ENCODE measurements at regions not wholly inside any gene's neighbourhood (a gene's known extent, or its start where the extent isn't known, plus 50 kb on each side); places are given as distances from the start of the nearest gene placed in this dataset.

- no peak for TF ChIP-seq TFCP2L1 (CRISPR knock-in tag; IDR thresholded peaks at IDR 0.05)
Observed at GRCh38 chr14:43052897-43053296, 1446.2 kb downstream of the LRFN5 start (continued).

- peak; percentile 74 for TF ChIP-seq MAFK (IDR thresholded peaks at IDR 0.05; ENCODE audit: partially characterized antibody)
- no peak for TF ChIP-seq E2F6 (IDR thresholded peaks at IDR 0.05; ENCODE audit: borderline replicate concordance, low read depth)
- TF ChIP-seq HOXA7 (CRISPR knock-in tag; IDR thresholded peaks at IDR 0.05) = no peak
- no peak for FAIRE-seq
- Histone ChIP-seq H3K9me3 (no peaks in the 10 kb centered on the region), H3K27ac (no peak overlapping the region), H3K4me3 (no peak overlapping the region), H3K4me2 (no peak overlapping the region), H3K4me1 (no peaks in the 10 kb centered on the region)
- POLR2A ChIA-PET = no interaction called here
- no peak for DNase-seq (ENCODE audit: low read depth in 1 of 2, low spot score in 1 of 2)
- ATAC-seq = no peak
- CTCF ChIA-PET = no interaction called here
Observed at GRCh38 chr14:43043850-43044249, 1437.2 kb downstream of the LRFN5 start.

GRCh38 chr14:43042408-43042807 is 1435.7 kb downstream of the LRFN5 start:
- 91% methylated on average over 2 of the region's 2 CpGs for WGBS (ENCODE audit: missing lambda C conversion rate)
- no peak for DNase-seq (ENCODE audit: low read depth in 1 of 2, low spot score in 1 of 2)

GRCh38 chr14:43041976-43042375 is 1435.3 kb downstream of the LRFN5 start:
- H3K4me2 ChIP-seq = no peak overlapping the region
- no peak for ATAC-seq
- ChIA-PET POLR2A (no interaction called here), CTCF (no interaction called here)
- WGBS (ENCODE audit: missing lambda C conversion rate) = 71% methylated on average over 3 of the region's 3 CpGs
- no peak for TF ChIP-seq E2F6 (IDR thresholded peaks at IDR 0.05; ENCODE audit: borderline replicate concordance, low read depth)
- no peak for TF ChIP-seq RAD21 (conservative IDR thresholded peaks at IDR 0.05 in 1 of 2, IDR thresholded peaks at IDR 0.05 in 1 of 2)
- no peak for TF ChIP-seq REST (IDR thresholded peaks at IDR 0.05)
- no peak for TF ChIP-seq HOXB13 (CRISPR knock-in tag; IDR thresholded peaks at IDR 0.05; ENCODE audit: low read depth)
- H3K4me3 ChIP-seq = no peak overlapping the region
- no peaks in the 10 kb centered on the region for H3K9me3 ChIP-seq
- H3K27ac ChIP-seq = no peak overlapping the region
- no peaks in the 10 kb centered on the region for H3K4me1 ChIP-seq
- FAIRE-seq = no peak
- no peak for DNase-seq (ENCODE audit: low read depth in 1 of 2, low spot score in 1 of 2)

More at GRCh38 chr14:43042408-43042807, 1435.7 kb downstream of the LRFN5 start:
- ATAC-seq (no peak), FAIRE-seq (no peak)
- no peak overlapping the region for H3K27ac ChIP-seq
- no peak overlapping the region for H3K4me3 ChIP-seq
- CTCF ChIA-PET = no interaction called here
- TF ChIP-seq MAFK (IDR thresholded peaks at IDR 0.05; ENCODE audit: partially characterized antibody) (peak; percentile 97), KDM1A (IDR thresholded peaks at IDR 0.05; ENCODE audit: low read depth) (no peak)
- POLR2A ChIA-PET = no interaction called here
- no peaks in the 10 kb centered on the region for H3K9me3 ChIP-seq
- no peak overlapping the region for H3K4me2 ChIP-seq
- no peaks in the 10 kb centered on the region for H3K4me1 ChIP-seq

GRCh38 chr14:43041207-43041606 is 1434.5 kb downstream of the LRFN5 start:
- ATAC-seq (no peak), DNase-seq (ENCODE audit: low read depth in 1 of 2, low spot score in 1 of 2) (no peak), FAIRE-seq (no peak)
- Histone ChIP-seq H3K27ac (no peak overlapping the region), H3K4me1 (no peaks in the 10 kb centered on the region), H3K4me2 (no peak overlapping the region), H3K4me3 (no peak overlapping the region), H3K9me3 (no peaks in the 10 kb centered on the region)
- 67% methylated on average over 3 of the region's 3 CpGs for WGBS (ENCODE audit: missing lambda C conversion rate)
- TF ChIP-seq HOXA7 (CRISPR knock-in tag; IDR thresholded peaks at IDR 0.05) (no peak), POLR2AphosphoS2 (conservative IDR thresholded peaks at IDR 0.05; ENCODE audit: low read length) (no peak), NPAS2 (CRISPR knock-in tag; IDR thresholded peaks at IDR 0.05; ENCODE audit: borderline replicate concordance) (no peak), HOXB5 (CRISPR knock-in tag; IDR thresholded peaks at IDR 0.05) (no peak), JUNB (IDR thresholded peaks at IDR 0.05) (no peak), HES2 (IDR thresholded peaks at IDR 0.05) (no peak), MAX (IDR thresholded peaks at IDR 0.05) (no peak), FOXS1 (CRISPR knock-in tag; IDR thresholded peaks at IDR 0.05) (no peak), MAFK (IDR thresholded peaks at IDR 0.05; ENCODE audit: partially characterized antibody) (no peak), MAZ (IDR thresholded peaks at IDR 0.05; ENCODE audit: borderline replicate concordance, low read depth, low read length) (no peak), POLR2A (IDR thresholded peaks at IDR 0.05; ENCODE audit: low read length) (no peak)
- POLR2A ChIA-PET = no interaction called here
- CTCF ChIA-PET = no interaction called here
